ENCODE measurements at regions not wholly inside any gene's neighbourhood (a gene's known extent, or its start where the extent isn't known, plus 50 kb on each side); places are given as distances from the start of the nearest gene placed in this dataset.
"Not testable (repeated sequence)": the region's sequence is repeated elsewhere in the genome, so short reads cannot be mapped to it uniquely, and the experiment has no call there.

DNA sequence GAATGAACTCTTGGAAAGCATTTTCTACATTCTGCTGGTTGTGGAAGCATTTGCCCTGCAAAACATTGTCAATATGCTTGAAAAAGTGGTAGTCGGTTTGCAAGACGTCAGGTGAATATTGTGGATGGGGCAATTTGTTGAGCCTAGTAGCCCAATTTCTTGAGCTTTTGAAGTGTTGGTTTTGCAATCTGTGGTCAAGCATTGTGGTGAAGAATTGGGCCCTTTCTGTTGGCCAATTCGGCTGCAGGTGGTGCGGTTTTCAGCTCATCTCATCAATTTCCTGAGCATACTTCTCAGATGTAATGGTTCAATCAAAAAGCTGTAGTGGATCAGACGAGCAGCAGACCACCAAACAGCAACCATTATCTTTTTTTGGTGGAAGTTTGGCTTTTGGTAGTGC is 426.8 kb upstream of the CDH9 start:
- no peaks in the 10 kb centered on the region for H3K36me3 ChIP-seq (ENCODE audit: control insufficient read depth, insufficient read depth, low read length)
- no CpG with 5 or more reads among the region's 5 CpGs for WGBS (ENCODE audit: insufficient coverage, insufficient read length)
- no peaks in the 10 kb centered on the region for H3K9me3 ChIP-seq (ENCODE audit: control insufficient read depth, insufficient read depth, low read length)
- no peaks in the 10 kb centered on the region for H3K27me3 ChIP-seq (ENCODE audit: control insufficient read depth, insufficient read depth, low read length)
- H3K27ac ChIP-seq (ENCODE audit: low read length), result no peak overlapping the region
- no peak for DNase-seq (ENCODE audit: low read depth, low spot score)
- no peak overlapping the region for H3K4me3 ChIP-seq (ENCODE audit: low read length)
- no peaks in the 10 kb centered on the region for H3K4me1 ChIP-seq (ENCODE audit: control insufficient read depth, insufficient read depth, low read length)

DNA sequence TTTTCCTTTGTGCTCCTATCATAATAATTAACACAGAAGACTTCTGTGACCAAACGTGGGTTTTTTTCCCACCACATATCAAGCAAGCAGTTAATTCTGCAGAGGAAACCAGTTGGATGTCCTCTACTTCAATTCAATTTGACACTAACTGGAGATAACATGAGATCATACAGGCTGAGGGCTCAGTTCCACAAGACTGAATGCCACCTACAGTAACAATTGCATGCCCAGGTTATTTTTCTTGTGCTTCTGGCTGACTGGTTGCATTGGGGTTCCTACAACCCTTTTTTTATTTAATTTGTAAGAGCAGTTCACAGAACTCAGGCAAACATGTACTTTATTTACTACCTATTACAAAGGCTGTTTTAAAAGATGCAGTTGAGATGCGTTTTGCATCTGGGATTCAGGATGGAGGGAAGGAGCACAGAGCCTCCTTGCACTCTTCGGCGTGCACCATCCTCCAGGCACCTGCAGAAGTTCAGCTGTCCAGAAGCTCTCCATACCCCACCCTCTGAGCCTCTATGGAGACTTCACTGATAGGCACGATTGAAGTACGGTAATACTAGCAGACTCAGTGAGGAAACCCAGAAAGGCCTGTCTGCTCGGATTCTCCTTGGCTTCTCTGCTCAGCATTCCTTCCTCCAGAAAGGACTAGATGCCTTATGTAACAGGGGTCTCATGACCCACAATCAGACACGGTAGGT is 425.2 kb upstream of the CDH9 start:
- Histone ChIP-seq H3K4me3 (ENCODE audit: low read length) (no peak overlapping the region), H3K27me3 (ENCODE audit: control insufficient read depth, insufficient read depth, low read length) (no peaks in the 10 kb centered on the region), H3K36me3 (ENCODE audit: control insufficient read depth, insufficient read depth, low read length) (no peaks in the 10 kb centered on the region), H3K27ac (ENCODE audit: low read length) (no peak overlapping the region), H3K9me3 (ENCODE audit: control insufficient read depth, insufficient read depth, low read length) (no peaks in the 10 kb centered on the region), H3K4me1 (ENCODE audit: control insufficient read depth, insufficient read depth, low read length) (no peaks in the 10 kb centered on the region)
- WGBS (ENCODE audit: insufficient coverage, insufficient read length), result no CpG with 5 or more reads among the region's 8 CpGs
- no peak for DNase-seq (ENCODE audit: low read depth, low spot score)

DNA sequence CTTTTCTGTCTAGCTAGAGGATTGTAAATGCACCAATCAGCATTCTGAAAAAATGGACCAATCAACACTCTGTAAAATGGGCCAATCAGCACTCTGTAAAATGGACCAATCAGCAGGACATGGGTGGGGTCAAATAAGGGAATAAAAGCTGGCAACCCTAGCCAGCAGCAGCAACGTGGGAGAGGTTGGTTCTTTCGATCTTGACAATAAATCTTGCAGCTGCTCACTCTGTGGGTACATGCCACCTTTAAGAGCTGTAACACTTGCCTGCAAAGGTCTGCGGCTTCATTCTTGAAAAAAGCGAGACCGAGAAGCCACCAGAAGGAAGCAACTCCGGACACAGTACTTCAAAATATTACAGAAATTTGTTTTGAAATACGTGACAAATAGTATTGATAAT is 424.6 kb upstream of the CDH9 start:
- no peak overlapping the region for H3K27ac ChIP-seq (ENCODE audit: low read length)
- H3K4me3 ChIP-seq (ENCODE audit: low read length), result no peak overlapping the region
- no peaks in the 10 kb centered on the region for H3K9me3 ChIP-seq (ENCODE audit: control insufficient read depth, insufficient read depth, low read length)
- no peaks in the 10 kb centered on the region for H3K27me3 ChIP-seq (ENCODE audit: control insufficient read depth, insufficient read depth, low read length)
- DNase-seq (ENCODE audit: low read depth, low spot score), result no peak
- no CpG with 5 or more reads among the region's 7 CpGs for WGBS (ENCODE audit: insufficient coverage, insufficient read length)
- H3K4me1 ChIP-seq (ENCODE audit: control insufficient read depth, insufficient read depth, low read length), result no peaks in the 10 kb centered on the region
- H3K36me3 ChIP-seq (ENCODE audit: control insufficient read depth, insufficient read depth, low read length), result no peaks in the 10 kb centered on the region

DNA sequence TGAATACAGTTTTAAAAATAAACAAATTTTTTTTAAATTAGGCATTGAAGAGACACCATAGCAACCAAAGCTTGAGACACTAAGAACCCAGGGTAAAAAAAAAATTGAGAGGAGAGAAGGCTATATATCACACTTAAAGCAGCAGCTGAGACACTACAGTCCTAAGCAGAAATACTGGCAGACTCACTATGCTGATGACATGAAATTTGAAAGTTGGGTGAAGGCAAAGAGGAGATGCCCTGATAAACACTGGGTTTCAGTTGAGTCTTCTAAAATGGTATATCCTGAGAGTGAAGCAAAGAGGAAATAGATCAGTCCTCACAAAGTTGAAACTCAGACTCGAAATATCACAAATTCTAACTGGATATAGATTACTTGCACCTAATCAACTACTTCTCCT is 419.9 kb upstream of the CDH9 start:
- no CpG with 5 or more reads among the region's 1 CpG for WGBS (ENCODE audit: insufficient coverage, insufficient read length)
- Histone ChIP-seq H3K36me3 (ENCODE audit: control insufficient read depth, insufficient read depth, low read length) (no peaks in the 10 kb centered on the region), H3K4me1 (ENCODE audit: control insufficient read depth, insufficient read depth, low read length) (no peaks in the 10 kb centered on the region), H3K27ac (ENCODE audit: low read length) (no peak overlapping the region), H3K9me3 (ENCODE audit: control insufficient read depth, insufficient read depth, low read length) (no peaks in the 10 kb centered on the region), H3K4me3 (ENCODE audit: low read length) (no peak overlapping the region), H3K27me3 (ENCODE audit: control insufficient read depth, insufficient read depth, low read length) (no peaks in the 10 kb centered on the region)
- no peak for DNase-seq (ENCODE audit: low read depth, low spot score)

DNA sequence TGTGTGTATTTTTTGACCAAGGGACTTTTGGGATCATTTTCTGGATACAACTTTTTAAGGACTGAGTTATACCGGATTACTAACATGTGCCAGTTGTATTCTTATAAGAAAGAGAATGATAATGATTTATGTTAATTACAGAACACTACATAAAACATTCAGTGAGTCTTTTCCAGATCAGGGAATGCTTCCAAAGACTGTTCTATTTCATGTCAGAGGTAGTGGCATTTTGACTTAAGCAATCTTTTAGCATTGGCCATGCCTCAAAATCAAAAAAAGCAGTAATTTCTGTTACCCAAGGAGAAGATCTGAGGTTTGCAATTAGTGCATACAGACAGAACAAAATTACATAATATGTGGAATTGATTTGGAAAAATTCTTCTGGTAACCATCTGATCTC is 413.0 kb upstream of the CDH9 start:
- H3K9me3 ChIP-seq (ENCODE audit: control insufficient read depth, insufficient read depth, low read length), result no peaks in the 10 kb centered on the region
- WGBS (ENCODE audit: insufficient coverage, insufficient read length), result no CpG with 5 or more reads among the region's 1 CpG
- H3K27ac ChIP-seq (ENCODE audit: low read length), result no peak overlapping the region
- no peak for DNase-seq (ENCODE audit: low read depth, low spot score)
- H3K4me3 ChIP-seq (ENCODE audit: low read length), result no peak overlapping the region
- H3K4me1 ChIP-seq (ENCODE audit: control insufficient read depth, insufficient read depth, low read length), result no peaks in the 10 kb centered on the region
- no peaks in the 10 kb centered on the region for H3K36me3 ChIP-seq (ENCODE audit: control insufficient read depth, insufficient read depth, low read length)
- H3K27me3 ChIP-seq (ENCODE audit: control insufficient read depth, insufficient read depth, low read length), result no peaks in the 10 kb centered on the region

DNA sequence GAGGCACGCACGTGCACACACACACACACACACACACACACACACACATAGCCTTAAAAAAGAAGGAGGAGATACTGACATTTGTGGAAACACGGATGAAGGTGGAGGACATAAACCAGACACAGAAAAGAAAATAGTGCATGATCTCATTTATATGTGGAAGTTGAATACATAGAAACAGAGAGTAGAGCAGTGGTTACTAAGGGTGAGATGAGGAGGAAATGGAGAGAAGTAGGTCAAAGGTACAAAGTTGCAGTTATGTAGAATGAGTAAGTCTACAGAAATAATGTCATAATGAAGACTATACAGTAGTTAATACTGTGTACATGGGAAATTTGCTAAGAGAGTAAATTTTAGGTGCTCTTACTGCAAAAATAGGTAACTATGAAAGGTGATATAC is 412.2 kb upstream of the CDH9 start:
- WGBS (ENCODE audit: insufficient coverage, insufficient read length), result no CpG with 5 or more reads among the region's 3 CpGs
- H3K4me1 ChIP-seq (ENCODE audit: control insufficient read depth, insufficient read depth, low read length), result no peaks in the 10 kb centered on the region
- no peaks in the 10 kb centered on the region for H3K36me3 ChIP-seq (ENCODE audit: control insufficient read depth, insufficient read depth, low read length)
- no peak overlapping the region for H3K4me3 ChIP-seq (ENCODE audit: low read length)
- no peak overlapping the region for H3K27ac ChIP-seq (ENCODE audit: low read length)
- no peaks in the 10 kb centered on the region for H3K9me3 ChIP-seq (ENCODE audit: control insufficient read depth, insufficient read depth, low read length)
- DNase-seq (ENCODE audit: low read depth, low spot score), result no peak
- H3K27me3 ChIP-seq (ENCODE audit: control insufficient read depth, insufficient read depth, low read length), result no peaks in the 10 kb centered on the region

DNA sequence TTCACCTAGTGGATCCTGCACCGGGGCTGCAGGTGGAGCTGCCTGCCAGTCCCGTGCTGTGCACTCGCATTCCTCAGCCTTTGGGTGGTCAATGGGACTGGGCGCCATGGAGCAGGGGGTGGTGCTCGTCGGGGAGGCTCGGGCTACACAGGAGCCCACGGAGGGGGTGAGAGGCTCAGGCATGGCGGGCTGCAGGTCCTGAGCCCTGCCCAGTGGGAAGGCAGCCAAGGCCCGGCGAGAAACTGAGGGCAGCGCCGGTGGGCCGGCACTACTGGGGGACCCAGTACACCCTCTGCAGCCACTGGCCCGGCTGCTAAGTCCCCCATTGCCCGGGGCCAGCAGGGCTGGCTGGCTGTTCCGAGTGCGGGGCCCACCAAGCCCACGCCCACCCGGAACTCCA is 401.0 kb upstream of the CDH9 start:
- H3K36me3 ChIP-seq (ENCODE audit: control insufficient read depth, insufficient read depth, low read length); H3K4me3 ChIP-seq (ENCODE audit: low read length); H3K27ac ChIP-seq (ENCODE audit: low read length); H3K27me3 ChIP-seq (ENCODE audit: control insufficient read depth, insufficient read depth, low read length); DNase-seq (ENCODE audit: low read depth, low spot score); H3K9me3 ChIP-seq (ENCODE audit: control insufficient read depth, insufficient read depth, low read length); H3K4me1 ChIP-seq (ENCODE audit: control insufficient read depth, insufficient read depth, low read length): not testable (repeated sequence)
- no CpG with 5 or more reads among the region's 20 CpGs for WGBS (ENCODE audit: insufficient coverage, insufficient read length)

DNA sequence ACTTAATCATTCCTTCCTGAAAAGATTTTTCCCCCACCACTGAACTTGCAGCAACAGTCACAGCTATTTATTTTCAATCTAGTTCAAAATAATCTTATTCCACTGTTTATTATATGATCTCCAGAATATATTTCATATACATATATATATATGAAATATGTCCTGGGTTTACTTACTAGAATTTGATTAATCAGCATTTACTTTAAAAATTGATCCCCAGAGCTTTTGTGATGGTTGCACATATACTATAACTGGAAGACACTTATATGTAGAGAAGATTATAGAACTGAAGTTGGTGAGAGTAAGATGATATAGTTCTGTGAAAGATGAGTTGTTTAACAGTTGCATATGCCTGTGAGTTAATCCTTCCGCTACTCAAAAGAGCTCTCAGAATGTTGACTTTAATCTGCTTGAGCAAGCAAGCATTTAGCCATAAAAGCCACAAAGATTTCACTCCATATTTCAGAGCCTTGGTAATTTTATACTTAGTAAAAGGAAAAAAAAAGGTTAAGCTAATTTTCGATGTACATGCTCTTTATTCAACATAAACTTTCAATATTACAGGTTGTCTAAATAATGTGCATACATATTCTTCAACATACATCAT is 399.3 kb upstream of the CDH9 start:
- H3K36me3 ChIP-seq (ENCODE audit: control insufficient read depth, insufficient read depth, low read length), result no peaks in the 10 kb centered on the region
- H3K4me1 ChIP-seq (ENCODE audit: control insufficient read depth, insufficient read depth, low read length), result no peaks in the 10 kb centered on the region
- WGBS (ENCODE audit: insufficient coverage, insufficient read length), result no CpG with 5 or more reads among the region's 2 CpGs
- DNase-seq (ENCODE audit: low read depth, low spot score), result no peak
- H3K27me3 ChIP-seq (ENCODE audit: control insufficient read depth, insufficient read depth, low read length), result no peaks in the 10 kb centered on the region
- H3K27ac ChIP-seq (ENCODE audit: low read length), result no peak overlapping the region
- H3K9me3 ChIP-seq (ENCODE audit: control insufficient read depth, insufficient read depth, low read length), result no peaks in the 10 kb centered on the region
- H3K4me3 ChIP-seq (ENCODE audit: low read length), result no peak overlapping the region

DNA sequence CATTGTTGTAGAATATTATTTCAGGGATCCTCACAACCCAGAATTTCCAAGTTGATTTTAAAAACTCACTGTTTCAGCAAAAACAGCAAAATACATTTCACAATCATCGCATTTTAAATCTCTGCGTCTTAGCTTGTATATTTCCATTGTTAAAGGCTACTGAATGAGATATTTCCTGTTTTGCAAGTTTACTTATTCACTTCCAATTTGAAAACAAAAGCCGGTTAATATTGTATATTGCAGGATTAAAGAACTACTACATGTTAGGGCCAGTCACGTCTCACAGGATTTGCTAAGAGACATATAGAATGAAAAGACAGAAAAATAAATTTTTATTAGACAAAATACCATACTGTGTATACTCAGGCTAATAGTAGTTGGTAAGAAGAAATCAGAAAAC is 395.9 kb upstream of the CDH9 start:
- no peaks in the 10 kb centered on the region for H3K4me1 ChIP-seq (ENCODE audit: control insufficient read depth, insufficient read depth, low read length)
- H3K27ac ChIP-seq (ENCODE audit: low read length), result no peak overlapping the region
- no peaks in the 10 kb centered on the region for H3K36me3 ChIP-seq (ENCODE audit: control insufficient read depth, insufficient read depth, low read length)
- H3K27me3 ChIP-seq (ENCODE audit: control insufficient read depth, insufficient read depth, low read length), result no peaks in the 10 kb centered on the region
- H3K4me3 ChIP-seq (ENCODE audit: low read length), result no peak overlapping the region
- no peaks in the 10 kb centered on the region for H3K9me3 ChIP-seq (ENCODE audit: control insufficient read depth, insufficient read depth, low read length)
- DNase-seq (ENCODE audit: low read depth, low spot score), result no peak
- WGBS (ENCODE audit: insufficient coverage, insufficient read length), result no CpG with 5 or more reads among the region's 4 CpGs

DNA sequence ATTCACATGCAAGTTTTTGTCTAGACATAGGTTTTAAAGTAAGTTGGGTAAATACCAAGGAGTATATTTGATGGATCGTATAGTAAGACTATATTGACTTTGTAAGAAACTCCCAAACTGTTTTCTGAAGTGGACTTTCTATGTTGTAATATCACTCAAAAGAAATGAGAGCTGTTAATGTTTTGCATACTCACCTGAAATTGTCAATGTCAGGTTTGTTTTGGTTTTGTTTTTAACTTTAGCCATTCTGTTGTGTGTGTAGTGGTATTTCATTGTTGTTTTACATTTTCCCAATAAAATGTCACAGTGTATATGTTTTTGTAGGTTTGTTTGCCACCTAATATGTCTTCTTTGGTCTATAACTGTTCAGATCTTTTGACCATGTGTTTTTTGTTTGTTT is 375.7 kb upstream of the CDH9 start:
- no peak for DNase-seq (ENCODE audit: low read depth, low spot score)
- Histone ChIP-seq H3K27me3 (ENCODE audit: control insufficient read depth, insufficient read depth, low read length) (no peaks in the 10 kb centered on the region), H3K4me1 (ENCODE audit: control insufficient read depth, insufficient read depth, low read length) (no peaks in the 10 kb centered on the region), H3K9me3 (ENCODE audit: control insufficient read depth, insufficient read depth, low read length) (no peaks in the 10 kb centered on the region), H3K4me3 (ENCODE audit: low read length) (no peak overlapping the region), H3K27ac (ENCODE audit: low read length) (no peak overlapping the region), H3K36me3 (ENCODE audit: control insufficient read depth, insufficient read depth, low read length) (no peaks in the 10 kb centered on the region)
- WGBS (ENCODE audit: insufficient coverage, insufficient read length), result 100% methylated on average over 1 of the region's 1 CpG

DNA sequence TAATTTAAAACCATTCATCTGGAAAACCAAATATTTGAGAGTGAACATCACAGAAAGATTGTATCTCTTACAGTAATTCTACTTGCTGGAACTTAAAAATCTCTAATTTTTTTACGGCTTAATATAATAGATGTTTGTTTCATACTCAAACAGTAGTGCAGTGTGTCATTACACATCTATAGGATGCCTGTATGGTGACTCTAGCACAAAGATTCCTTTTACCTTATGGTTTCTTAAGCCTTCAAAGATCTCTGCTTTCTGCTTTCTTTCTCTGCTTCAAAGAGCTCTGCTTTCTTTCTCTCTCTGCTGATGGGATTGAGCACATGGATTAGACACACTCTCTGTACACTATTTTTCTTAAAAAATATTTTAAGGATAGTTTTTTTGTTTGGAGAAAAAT is 374.0 kb upstream of the CDH9 start:
- no peak for DNase-seq (ENCODE audit: low read depth, low spot score)
- H3K4me3 ChIP-seq (ENCODE audit: low read length), result no peak overlapping the region
- no peaks in the 10 kb centered on the region for H3K27me3 ChIP-seq (ENCODE audit: control insufficient read depth, insufficient read depth, low read length)
- no peak overlapping the region for H3K27ac ChIP-seq (ENCODE audit: low read length)
- H3K36me3 ChIP-seq (ENCODE audit: control insufficient read depth, insufficient read depth, low read length), result no peaks in the 10 kb centered on the region
- no peaks in the 10 kb centered on the region for H3K4me1 ChIP-seq (ENCODE audit: control insufficient read depth, insufficient read depth, low read length)
- H3K9me3 ChIP-seq (ENCODE audit: control insufficient read depth, insufficient read depth, low read length), result no peaks in the 10 kb centered on the region
- WGBS (ENCODE audit: insufficient coverage, insufficient read length), result no CpG with 5 or more reads among the region's 1 CpG

Data from iPS DF 6.9 (cell line).